H9 (cell line): ENCODE measurements at regions not wholly inside any gene's neighbourhood (a gene's known extent, or its start where the extent isn't known, plus 50 kb on each side); places are given as distances from the start of the nearest gene placed in this dataset.

Experiments used
- DNase-seq: peaks from one replicate; pipeline ENCODE4 v3.0.0-alpha.2; 2017
- H2AFZ ChIP-seq: one replicate; pipeline ENCODE4 v1.6.1; 2013; ENCODE audit warnings: mild to moderate bottlenecking, low read length, control low read depth, moderate library complexity
- H2AK5ac ChIP-seq: 2 replicates; pipeline ENCODE4 v1.6.1; 2013; ENCODE audit warnings: low read length, control low read depth, mixed read lengths; ENCODE audit not compliant: insufficient read length
- H2BK120ac ChIP-seq: one replicate; pipeline ENCODE4 v1.6.1; 2013; ENCODE audit warnings: low read depth, mild to moderate bottlenecking, low read length, control low read depth, inconsistent platforms; ENCODE audit not compliant: poor library complexity, severe bottlenecking
- H2BK12ac ChIP-seq: 2 replicates; pipeline ENCODE4 v1.6.1; 2013; ENCODE audit warnings: low read length, control low read depth, mixed read lengths, low read depth; ENCODE audit not compliant: insufficient read length
- H2BK15ac ChIP-seq: 2 replicates; pipeline ENCODE4 v1.6.1; 2013; ENCODE audit warnings: low read depth, low read length, control low read depth
- H2BK20ac ChIP-seq: one replicate; pipeline ENCODE4 v1.6.1; 2013; ENCODE audit warnings: low read depth, mild to moderate bottlenecking, low read length, control low read depth, inconsistent platforms; ENCODE audit not compliant: poor library complexity, severe bottlenecking
- H2BK5ac ChIP-seq: 2 replicates; pipeline ENCODE4 v1.6.1; 2013; ENCODE audit warnings: low read length, control low read depth, mixed read lengths; ENCODE audit not compliant: insufficient read length
- H3K14ac ChIP-seq: 2 replicates; pipeline ENCODE4 v1.6.1; 2013; ENCODE audit warnings: low read length, control low read depth; ENCODE audit not compliant: insufficient read depth
- H3K18ac ChIP-seq: 2 replicates; pipeline ENCODE4 v1.6.1; 2013; ENCODE audit warnings: low read depth, mild to moderate bottlenecking, mixed read lengths, low read length, control low read depth; ENCODE audit not compliant: insufficient read length
- H3K23ac ChIP-seq: 2 replicates; pipeline ENCODE4 v1.6.1; 2013; ENCODE audit warnings: low read length, control low read depth, mixed read lengths, low read depth; ENCODE audit not compliant: insufficient read length
- H3K23me2 ChIP-seq: 2 replicates; pipeline ENCODE4 v1.6.1; 2013; ENCODE audit warnings: low read depth, mild to moderate bottlenecking, mixed read lengths, low read length, control low read depth; ENCODE audit not compliant: insufficient read length, poor library complexity, severe bottlenecking
- H3K27ac ChIP-seq: 2 replicates; pipeline ENCODE4 v1.5.1; 2013; ENCODE audit warnings: low read length, control low read depth, mixed read lengths, low read depth; ENCODE audit not compliant: insufficient read length
- H3K27me3 ChIP-seq: 2 replicates; pipeline ENCODE4 v1.6.1; 2013; ENCODE audit warnings: low read length, control low read depth, inconsistent platforms; ENCODE audit not compliant: insufficient read depth
- H3K4ac ChIP-seq: 2 replicates; pipeline ENCODE4 v1.6.1; 2013; ENCODE audit warnings: low read depth, mild to moderate bottlenecking, control low read depth, inconsistent platforms, low read length, moderate library complexity
- H3K4me1 ChIP-seq: 2 replicates; pipeline ENCODE4 v1.6.1; 2013; ENCODE audit warnings: low read length, control low read depth, inconsistent platforms; ENCODE audit not compliant: insufficient read depth
- H3K4me2 ChIP-seq: 2 replicates; pipeline ENCODE4 v1.6.1; 2013; ENCODE audit warnings: low read length, control low read depth, mixed read lengths; ENCODE audit not compliant: insufficient read length, insufficient read depth
- H3K56ac ChIP-seq: 2 replicates; pipeline ENCODE4 v1.6.1; 2013; ENCODE audit warnings: low read depth, mild to moderate bottlenecking, mixed read lengths, low read length, control low read depth; ENCODE audit not compliant: insufficient read length
- H3K79me1 ChIP-seq: 2 replicates; pipeline ENCODE4 v1.6.1; 2013; ENCODE audit warnings: low read depth, mild to moderate bottlenecking, moderate library complexity, low read length, control low read depth, inconsistent platforms; ENCODE audit not compliant: insufficient read depth, poor library complexity, severe bottlenecking
- H3K79me2 ChIP-seq: 2 replicates; pipeline ENCODE4 v1.6.1; 2013; ENCODE audit warnings: low read length, control low read depth, inconsistent platforms; ENCODE audit not compliant: insufficient read depth
- H3K9ac ChIP-seq: 2 replicates; pipeline ENCODE4 v1.6.1; 2013; ENCODE audit warnings: low read length, control low read depth, mixed read lengths; ENCODE audit not compliant: insufficient read length; ENCODE audit errors: extremely low read depth
- H3K9me3 ChIP-seq: one replicate; pipeline ENCODE4 v1.6.1; 2013; ENCODE audit warnings: low read depth, low read length, inconsistent platforms; ENCODE audit not compliant: control insufficient read depth
- H3T11ph ChIP-seq: one replicate; pipeline ENCODE4 v1.6.1; 2013; ENCODE audit warnings: mild to moderate bottlenecking, low read length, control low read depth, inconsistent platforms
- H4K20me1 ChIP-seq: one replicate; pipeline ENCODE4 v1.6.1; 2013; ENCODE audit not compliant: control insufficient read depth, insufficient read length, insufficient read depth
- H4K5ac ChIP-seq: 2 replicates; pipeline ENCODE4 v1.6.1; 2013; ENCODE audit warnings: low read depth, mild to moderate bottlenecking, mixed read lengths, low read length, control low read depth; ENCODE audit not compliant: insufficient read length
- H4K8ac ChIP-seq: replicated peaks from 2 replicates; pipeline ENCODE4 v1.6.1; 2013; ENCODE audit warnings: low read length, control low read depth, mixed read lengths, low read depth; ENCODE audit not compliant: insufficient read length
- H4K91ac ChIP-seq: 2 replicates; pipeline ENCODE4 v1.6.1; 2013; ENCODE audit warnings: low read depth, mild to moderate bottlenecking, moderate library complexity, mixed read lengths, low read length, control low read depth; ENCODE audit not compliant: insufficient read length
- H3K27ac Mint-ChIP-seq, 3 experiments: 2 replicates in 2 of 3; 3 replicates in 1 of 3; pipeline ENCODE4 v1.8.0; 2020 to 2021; ENCODE audit warnings: mixed read lengths in 3 of 3, mild to moderate bottlenecking in 1 of 3, moderate library complexity in 1 of 3
- H3K27me3 Mint-ChIP-seq: 2 replicates; pipeline ENCODE4 v1.8.0; 2021; ENCODE audit warnings: low read depth, mild to moderate bottlenecking, moderate library complexity, mixed read lengths
- H3K36me3 Mint-ChIP-seq, 3 experiments: 2 replicates in 2 of 3; 3 replicates in 1 of 3; pipeline ENCODE4 v1.8.0; 2020 to 2021; ENCODE audit warnings: low read depth in 3 of 3, mixed read lengths in 3 of 3; ENCODE audit not compliant: insufficient read depth in 1 of 3
- H3K4me1 Mint-ChIP-seq, 2 experiments: 2 replicates each; pipeline ENCODE4 v1.8.0; 2020; ENCODE audit warnings: mixed read lengths in 2 of 2
- H3K4me3 Mint-ChIP-seq, 2 experiments: 2 replicates in 1 of 2; 3 replicates in 1 of 2; pipeline ENCODE4 v1.8.0; 2020 to 2021; ENCODE audit warnings: mild to moderate bottlenecking in 2 of 2, mixed read lengths in 2 of 2, moderate library complexity in 1 of 2
- H3K9me3 Mint-ChIP-seq, 2 experiments: 2 replicates in 1 of 2; 3 replicates in 1 of 2; pipeline ENCODE4 v1.8.0; 2020; ENCODE audit warnings: mild to moderate bottlenecking in 2 of 2, mixed read lengths in 2 of 2, moderate library complexity in 1 of 2
- CTCF ChIP-seq: fragments of 200-600 bp; sonication (generic); conservative IDR thresholded peaks from 3 replicates; pipeline ENCODE4 v1.8.0; 2021; ENCODE audit warnings: antibody characterized with exemption, mild to moderate bottlenecking
- WGBS: extraction: QIAGEN DNeasy Blood & Tissue Kit; methylation state at CpG from one replicate; pipeline ENCODE4 v1.1.7; 2013; ENCODE audit warnings: missing lambda C conversion rate, low lambda C conversion rate, mixed read lengths; ENCODE audit not compliant: insufficient read length; ENCODE audit errors: extremely low coverage; 5-methylcytosine and 5-hydroxymethylcytosine counted together

- Histone ChIP-seq H2BK12ac (no peak overlapping the region), H2AFZ (no peak overlapping the region), H2BK120ac (no peak overlapping the region), H3K56ac (no peak overlapping the region), H3K79me2 (no peaks in the 10 kb centered on the region), H3K23ac (no peak overlapping the region), H3K23me2 (no peaks in the 10 kb centered on the region), H3T11ph (no peak overlapping the region), H3K14ac (no peak overlapping the region), H2BK20ac (no peak overlapping the region), H4K5ac (no peak overlapping the region), H3K4me2 (no peak overlapping the region), H4K20me1 (no peaks in the 10 kb centered on the region), H3K4me1 (0 out of 2 replicates have a peak, but pooled peaks cover 3% of the 10 kb centered on the region), H3K27ac (no peak overlapping the region), H2BK15ac (no peak overlapping the region), H3K9me3 (peaks cover 6% of the 10 kb centered on the region), H3K4ac (no peak overlapping the region), H3K9ac (no peak overlapping the region), H2BK5ac (no peak overlapping the region), H3K18ac (no peak overlapping the region), H4K91ac (no peak overlapping the region), H3K27me3 (no peaks in the 10 kb centered on the region), H4K8ac (no peak overlapping the region), H2AK5ac (no peak overlapping the region), H3K79me1 (no peaks in the 10 kb centered on the region)
- no peak overlapping the region for H3K4me3 Mint-ChIP-seq
- H3K27me3 Mint-ChIP-seq: no peaks in the 10 kb centered on the region
- H3K27ac Mint-ChIP-seq: no peak overlapping the region
- peaks cover 15 to 18% of the 10 kb centered on the region in 2 experiments for H3K4me1 Mint-ChIP-seq
- H3K36me3 Mint-ChIP-seq: peaks cover 13 to 22% (median 13%) of the 10 kb centered on the region in 3 experiments
- no CpG with 5 or more reads among the region's 1 CpG for WGBS
- peaks cover 19% of the 10 kb centered on the region in 2 experiments for H3K9me3 Mint-ChIP-seq
- TF ChIP-seq CTCF: no peak
- DNase-seq: no peak
Observed at GRCh38 chr4:123651536-123652180, 255.1 kb downstream of the SPRY1 start.
